ENCODE measurements at regions not wholly inside any gene's neighbourhood (a gene's known extent, or its start where the extent isn't known, plus 50 kb on each side); places are given as distances from the start of the nearest gene placed in this dataset.
"Not testable (repeated sequence)": the region's sequence is repeated elsewhere in the genome, so short reads cannot be mapped to it uniquely, and the experiment has no call there.

DNA sequence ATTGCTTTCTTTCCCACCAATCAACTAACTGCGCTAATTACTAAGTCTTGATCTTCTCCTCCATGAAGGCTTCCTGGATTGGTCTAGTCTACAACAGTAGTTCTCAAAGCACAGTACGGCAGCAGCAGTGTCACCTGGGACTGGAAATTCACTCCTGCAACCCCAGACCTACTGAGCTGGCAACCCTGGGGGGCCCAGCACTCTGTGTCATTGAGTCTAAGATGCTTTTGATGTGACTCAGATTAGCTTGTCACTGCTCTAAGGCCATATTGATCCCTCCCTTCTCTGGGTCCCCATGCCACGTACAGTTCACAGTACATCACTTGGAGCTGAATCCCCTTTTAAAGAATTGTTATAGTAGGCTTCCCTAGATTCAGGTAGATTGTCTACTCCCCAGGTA lies 65.7 kb upstream of the KMT2C start:
- H3K36me3 ChIP-seq (ENCODE audit: low read depth), result no peaks in the 10 kb centered on the region
- intact Hi-C loops (cut with micrococcal nuclease; ENCODE audit: unreplicated experiment), result no loop called here
- no peak for DNase-seq
- no TSS peak for BruUV-seq (replicated peaks)
- H3K79me2 ChIP-seq (ENCODE audit: low read depth), result no peaks in the 10 kb centered on the region
- H3K9me2 ChIP-seq (ENCODE audit: insufficient read depth), result no peaks in the 10 kb centered on the region
- TF ChIP-seq EZH2 (IDR thresholded peaks at IDR 0.05; ENCODE audit: low read depth), result no peak
- TF ChIP-seq, protein P1, sequence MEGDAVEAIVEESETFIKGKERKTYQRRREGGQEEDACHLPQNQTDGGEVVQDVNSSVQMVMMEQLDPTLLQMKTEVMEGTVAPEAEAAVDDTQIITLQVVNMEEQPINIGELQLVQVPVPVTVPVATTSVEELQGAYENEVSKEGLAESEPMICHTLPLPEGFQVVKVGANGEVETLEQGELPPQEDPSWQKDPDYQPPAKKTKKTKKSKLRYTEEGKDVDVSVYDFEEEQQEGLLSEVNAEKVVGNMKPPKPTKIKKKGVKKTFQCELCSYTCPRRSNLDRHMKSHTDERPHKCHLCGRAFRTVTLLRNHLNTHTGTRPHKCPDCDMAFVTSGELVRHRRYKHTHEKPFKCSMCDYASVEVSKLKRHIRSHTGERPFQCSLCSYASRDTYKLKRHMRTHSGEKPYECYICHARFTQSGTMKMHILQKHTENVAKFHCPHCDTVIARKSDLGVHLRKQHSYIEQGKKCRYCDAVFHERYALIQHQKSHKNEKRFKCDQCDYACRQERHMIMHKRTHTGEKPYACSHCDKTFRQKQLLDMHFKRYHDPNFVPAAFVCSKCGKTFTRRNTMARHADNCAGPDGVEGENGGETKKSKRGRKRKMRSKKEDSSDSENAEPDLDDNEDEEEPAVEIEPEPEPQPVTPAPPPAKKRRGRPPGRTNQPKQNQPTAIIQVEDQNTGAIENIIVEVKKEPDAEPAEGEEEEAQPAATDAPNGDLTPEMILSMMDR (conservative IDR thresholded peaks at IDR 0.05), result no peak
- no peaks in the 10 kb centered on the region for H3K27me3 ChIP-seq (ENCODE audit: insufficient read depth, low read depth)
- H3K27ac ChIP-seq, result no peak overlapping the region
- H3K4me2 ChIP-seq, result no peak overlapping the region
- no peak overlapping the region for H3K4me3 ChIP-seq
- no peaks in the 10 kb centered on the region for H3K9me3 ChIP-seq (ENCODE audit: insufficient read depth, low read depth)
- no peaks in the 10 kb centered on the region for H4K20me1 ChIP-seq (ENCODE audit: insufficient read depth)
- no peak overlapping the region for H2AFZ ChIP-seq
- ChIA-PET POLR2A (ENCODE audit: unreplicated experiment) (no interaction called here), CTCF (no interaction called here)
- H3F3A ChIP-seq (ENCODE audit: insufficient read depth, low read depth), result peaks cover 5% of the 10 kb centered on the region; the same call in 1 of the 2 replicates
- peaks cover 27% of the 10 kb centered on the region for H3K4me1 ChIP-seq (replicated peaks; ENCODE audit: insufficient read depth)

- H2AFZ ChIP-seq; H3K79me2 ChIP-seq (ENCODE audit: low read depth); H3K9me3 ChIP-seq (ENCODE audit: insufficient read depth, low read depth); H3K4me2 ChIP-seq; BruUV-seq (replicated peaks); H3K27ac ChIP-seq; H3F3A ChIP-seq (ENCODE audit: insufficient read depth, low read depth); H3K36me3 ChIP-seq (ENCODE audit: low read depth); H3K9me2 ChIP-seq (ENCODE audit: insufficient read depth); intact Hi-C loops (cut with micrococcal nuclease; ENCODE audit: unreplicated experiment); H3K4me3 ChIP-seq; POLR2A ChIA-PET (ENCODE audit: unreplicated experiment); H4K20me1 ChIP-seq (ENCODE audit: insufficient read depth); H3K27me3 ChIP-seq (ENCODE audit: insufficient read depth, low read depth): not testable (repeated sequence)
- peaks cover 27% of the 10 kb centered on the region for H3K4me1 ChIP-seq (replicated peaks; ENCODE audit: insufficient read depth)
- DNase-seq, result peak in 1 of 2 experiments; percentile 81
- CTCF ChIA-PET, result interaction anchor here (0.7 kb wide), 1 partner anchor 64 kb away, joined by 7 read pairs; no protein-coding TSS in a partner anchor
These were observed 64.2 kb upstream of the KMT2C start for GRCh38 chr7:152499969-152500368.

DNA sequence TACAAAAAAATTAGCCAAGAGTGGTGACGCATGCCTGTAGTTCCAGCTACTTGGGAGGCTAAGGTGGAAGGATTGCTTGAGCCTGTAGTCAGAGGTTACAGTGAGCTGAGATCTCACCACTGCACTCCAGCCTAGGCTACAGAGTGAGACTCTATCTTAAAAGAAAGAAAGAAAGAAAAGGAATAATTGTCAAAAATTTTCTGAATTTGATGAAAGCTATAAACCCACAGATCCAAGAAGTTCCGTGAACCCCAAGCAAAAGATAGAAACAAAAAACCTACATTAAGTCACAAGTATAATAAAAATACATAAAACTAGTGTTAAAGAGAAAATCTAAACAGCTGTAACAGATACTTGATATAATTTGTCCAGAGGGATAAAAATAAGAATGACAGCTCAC lies 60.1 kb upstream of the KMT2C start:
- CTCF ChIA-PET, result interaction anchor here (0.6 kb wide), 1 partner anchor 26 kb away, joined by 4 read pairs; no protein-coding TSS in a partner anchor
- Histone ChIP-seq H3F3A (ENCODE audit: insufficient read depth, low read depth) (no peaks in the 10 kb centered on the region), H4K20me1 (ENCODE audit: insufficient read depth) (no peaks in the 10 kb centered on the region), H3K4me3 (no peak overlapping the region), H3K4me2 (no peak overlapping the region), H3K4me1 (replicated peaks; ENCODE audit: insufficient read depth) (peaks cover 6% of the 10 kb centered on the region; the same call in 1 of the 2 replicates), H3K27me3 (ENCODE audit: insufficient read depth, low read depth) (no peaks in the 10 kb centered on the region), H3K9me3 (ENCODE audit: insufficient read depth, low read depth) (no peaks in the 10 kb centered on the region), H3K9me2 (ENCODE audit: insufficient read depth) (no peaks in the 10 kb centered on the region), H3K27ac (no peak overlapping the region), H3K36me3 (ENCODE audit: low read depth) (no peaks in the 10 kb centered on the region), H2AFZ (no peak overlapping the region), H3K79me2 (ENCODE audit: low read depth) (no peaks in the 10 kb centered on the region)
- intact Hi-C loops (cut with micrococcal nuclease; ENCODE audit: unreplicated experiment), result no loop called here
- no TSS peak for BruUV-seq (replicated peaks)
- DNase-seq, result no peak
- TF ChIP-seq, protein P1 (conservative IDR thresholded peaks at IDR 0.05), result no peak
- no peak for TF ChIP-seq EZH2 (IDR thresholded peaks at IDR 0.05; ENCODE audit: low read depth)
- POLR2A ChIA-PET (ENCODE audit: unreplicated experiment), result interaction anchor here (0.6 kb wide), 1 partner anchor 29 kb away, joined by 4 read pairs; no protein-coding TSS in a partner anchor

DNA sequence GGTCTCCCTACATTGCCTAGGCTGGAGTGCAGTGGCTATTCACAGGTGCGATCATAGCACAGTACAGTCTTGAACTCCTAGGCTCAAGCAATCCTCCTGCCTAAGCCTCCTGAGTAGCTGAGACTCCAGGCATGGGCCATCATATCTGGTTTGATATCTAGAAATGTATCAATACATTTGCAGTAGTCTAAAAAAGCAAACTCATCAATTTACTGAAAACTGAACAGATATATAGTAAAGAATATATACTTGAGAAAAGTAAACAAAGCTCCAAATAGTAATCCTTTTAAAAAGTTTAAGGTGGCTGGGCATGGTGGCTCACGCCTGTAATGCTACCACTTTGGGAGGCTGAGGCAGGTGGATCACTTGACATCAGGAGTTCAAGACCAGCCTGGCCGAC lies 57.1 kb upstream of the KMT2C start:
- POLR2A ChIA-PET (ENCODE audit: unreplicated experiment), result interaction anchor here (0.7 kb wide), 1 partner anchor 15 kb away, joined by 3 read pairs; no protein-coding TSS in a partner anchor
- Histone ChIP-seq H3K79me2 (ENCODE audit: low read depth) (no peaks in the 10 kb centered on the region), H3F3A (ENCODE audit: insufficient read depth, low read depth) (no peaks in the 10 kb centered on the region), H3K4me3 (no peak overlapping the region), H3K9me2 (ENCODE audit: insufficient read depth) (no peaks in the 10 kb centered on the region), H2AFZ (no peak overlapping the region), H3K27me3 (ENCODE audit: insufficient read depth, low read depth) (no peaks in the 10 kb centered on the region), H4K20me1 (ENCODE audit: insufficient read depth) (no peaks in the 10 kb centered on the region), H3K9me3 (ENCODE audit: insufficient read depth, low read depth) (no peaks in the 10 kb centered on the region), H3K36me3 (ENCODE audit: low read depth) (no peaks in the 10 kb centered on the region), H3K4me2 (no peak overlapping the region), H3K27ac (no peak overlapping the region), H3K4me1 (replicated peaks; ENCODE audit: insufficient read depth) (no peaks in the 10 kb centered on the region)
- no peak for DNase-seq
- TF ChIP-seq, protein P1 (conservative IDR thresholded peaks at IDR 0.05), result no peak
- no peak for TF ChIP-seq EZH2 (IDR thresholded peaks at IDR 0.05; ENCODE audit: low read depth)
- intact Hi-C loops (cut with micrococcal nuclease; ENCODE audit: unreplicated experiment), result no loop called here
- CTCF ChIA-PET, result no interaction called here
- BruUV-seq (replicated peaks), result no TSS peak
